NB4 (cell line): ENCODE measurements at regions not wholly inside any gene's neighbourhood (a gene's known extent, or its start where the extent isn't known, plus 50 kb on each side); places are given as distances from the start of the nearest gene placed in this dataset.

ENCODE experiments used
- POLR2A ChIP-seq: IDR thresholded peaks from 2 replicates; pipeline ENCODE4 v1.6.1; 2011; ENCODE audit warnings: mild to moderate bottlenecking; ENCODE audit not compliant: insufficient read length; ENCODE audit errors: extremely low read depth
- TF ChIP-seq, protein P1 (sequence below): IDR thresholded peaks from one replicate; pipeline ENCODE4 v1.5.1; 2012; ENCODE audit warnings: low read depth, low read length
- TF ChIP-seq, protein P2 (sequence below): IDR thresholded peaks from 2 replicates; pipeline ENCODE4 v1.6.1; 2011; ENCODE audit warnings: low read depth, low read length

DNA sequence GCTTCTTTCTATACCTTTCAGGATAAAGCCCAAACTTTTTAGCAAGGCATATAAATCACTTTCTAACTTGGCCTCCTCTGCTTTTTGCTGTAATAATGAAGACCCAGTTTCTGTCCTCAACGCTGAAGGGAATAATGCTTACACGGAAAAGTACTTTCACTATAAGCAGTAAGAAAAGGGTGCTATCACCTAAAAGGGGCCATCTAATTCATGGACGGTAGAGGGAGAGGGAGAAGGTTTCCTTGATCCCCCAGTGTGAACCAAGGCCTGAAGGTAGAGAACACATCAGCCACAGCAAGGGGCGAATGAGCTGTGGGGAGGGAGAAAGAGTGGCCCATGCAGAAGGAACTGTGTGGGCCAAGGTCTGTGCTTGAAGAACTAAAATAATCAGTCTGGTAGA lies 417.7 kb upstream of the CLINT1 start:
- TF ChIP-seq, protein P1, sequence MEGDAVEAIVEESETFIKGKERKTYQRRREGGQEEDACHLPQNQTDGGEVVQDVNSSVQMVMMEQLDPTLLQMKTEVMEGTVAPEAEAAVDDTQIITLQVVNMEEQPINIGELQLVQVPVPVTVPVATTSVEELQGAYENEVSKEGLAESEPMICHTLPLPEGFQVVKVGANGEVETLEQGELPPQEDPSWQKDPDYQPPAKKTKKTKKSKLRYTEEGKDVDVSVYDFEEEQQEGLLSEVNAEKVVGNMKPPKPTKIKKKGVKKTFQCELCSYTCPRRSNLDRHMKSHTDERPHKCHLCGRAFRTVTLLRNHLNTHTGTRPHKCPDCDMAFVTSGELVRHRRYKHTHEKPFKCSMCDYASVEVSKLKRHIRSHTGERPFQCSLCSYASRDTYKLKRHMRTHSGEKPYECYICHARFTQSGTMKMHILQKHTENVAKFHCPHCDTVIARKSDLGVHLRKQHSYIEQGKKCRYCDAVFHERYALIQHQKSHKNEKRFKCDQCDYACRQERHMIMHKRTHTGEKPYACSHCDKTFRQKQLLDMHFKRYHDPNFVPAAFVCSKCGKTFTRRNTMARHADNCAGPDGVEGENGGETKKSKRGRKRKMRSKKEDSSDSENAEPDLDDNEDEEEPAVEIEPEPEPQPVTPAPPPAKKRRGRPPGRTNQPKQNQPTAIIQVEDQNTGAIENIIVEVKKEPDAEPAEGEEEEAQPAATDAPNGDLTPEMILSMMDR = no peak
- no peak for TF ChIP-seq POLR2A
- TF ChIP-seq, protein P2, sequence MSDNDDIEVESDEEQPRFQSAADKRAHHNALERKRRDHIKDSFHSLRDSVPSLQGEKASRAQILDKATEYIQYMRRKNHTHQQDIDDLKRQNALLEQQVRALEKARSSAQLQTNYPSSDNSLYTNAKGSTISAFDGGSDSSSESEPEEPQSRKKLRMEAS = no peak
